GM20431 (cell line): ENCODE measurements at regions not wholly inside any gene's neighbourhood (a gene's known extent, or its start where the extent isn't known, plus 50 kb on each side); places are given as distances from the start of the nearest gene placed in this dataset.

Source experiments
- in situ Hi-C: fragments of 300-500 bp; cut with MseI, MboI; formaldehyde crosslinking; loops from one replicate; pipeline ENCODE4 v1.15.0; 2020; ENCODE audit warnings: low sequenced_read_pairs; ENCODE audit not compliant: unreplicated experiment

DNA sequence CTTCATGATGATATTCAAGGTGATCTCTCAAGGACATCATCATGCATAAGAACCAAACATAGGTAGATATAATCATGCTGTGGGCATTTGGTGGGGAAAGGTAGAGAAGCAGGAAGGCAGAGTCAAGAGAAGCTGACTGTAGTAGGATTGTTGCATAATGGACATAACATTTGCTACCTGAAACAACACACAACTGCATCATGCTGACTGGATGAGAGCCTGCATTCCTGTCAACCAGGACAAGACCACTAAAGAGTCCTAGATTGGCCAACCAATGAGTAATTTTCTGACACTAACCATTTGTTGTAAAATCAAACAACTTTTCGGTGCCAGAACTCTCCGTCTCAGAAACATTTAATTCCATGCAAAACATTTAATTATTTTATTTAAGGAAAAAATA, 377.2 kb downstream of the PLPP3 start:
- in situ Hi-C loops = no loop called here

DNA sequence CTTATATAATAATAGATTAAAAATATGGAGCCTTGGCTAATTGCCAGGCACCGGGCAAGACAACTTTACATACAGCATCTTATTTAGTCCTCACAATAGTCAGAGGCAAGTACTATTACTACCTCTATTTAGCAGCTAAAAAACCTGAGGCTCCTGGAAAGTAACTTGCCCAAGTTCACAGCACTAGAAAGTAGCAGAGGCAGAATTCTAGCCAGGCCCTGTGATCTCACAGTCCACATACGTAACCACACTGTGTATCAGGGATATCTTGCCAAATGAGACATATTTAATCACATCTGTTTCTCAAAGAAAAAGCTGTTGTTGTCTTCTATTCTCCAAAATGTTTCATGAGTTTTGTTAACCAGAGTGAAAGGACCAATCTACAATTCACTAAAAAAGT, 378.5 kb downstream of the PLPP3 start:
- in situ Hi-C loops = no loop called here

DNA sequence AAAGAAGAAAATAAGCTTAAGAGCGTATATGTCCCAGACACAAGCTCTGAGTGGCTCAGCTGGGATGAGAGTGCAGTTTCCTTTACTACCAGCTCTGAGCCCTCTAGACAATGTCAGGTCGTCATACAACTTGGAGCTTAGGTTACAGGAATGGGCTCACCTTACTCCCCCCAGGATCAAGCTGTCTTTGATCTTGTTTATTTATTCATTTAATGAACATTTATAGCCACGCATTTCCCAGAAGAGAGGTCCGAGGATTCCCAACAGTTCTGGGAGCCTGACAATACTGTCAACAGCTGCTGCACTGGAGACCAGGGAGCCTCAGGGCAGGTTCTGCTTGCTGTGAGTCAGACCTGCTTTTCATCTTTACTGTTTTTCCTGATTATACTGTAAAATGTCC, 378.9 kb downstream of the PLPP3 start:
- in situ Hi-C loops = no loop called here

DNA sequence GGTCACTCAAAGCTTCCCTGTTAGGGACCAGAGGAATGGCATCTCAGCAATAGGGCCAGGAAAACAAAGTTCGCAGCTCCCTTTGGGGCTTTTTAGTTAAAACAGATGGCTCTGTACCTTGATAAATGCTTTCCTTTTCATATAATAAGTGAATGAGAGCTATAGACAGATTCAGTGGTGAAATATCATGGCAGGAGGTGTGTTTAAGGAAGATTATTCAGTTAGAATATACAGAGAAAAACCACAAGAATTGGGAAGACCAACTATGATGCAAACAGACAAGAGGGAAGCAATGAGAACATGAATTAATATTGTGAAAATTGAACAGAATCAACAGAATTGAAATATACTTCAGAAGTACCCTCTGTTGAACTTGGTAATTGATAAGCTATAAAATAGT, 379.4 kb downstream of the PLPP3 start:
- in situ Hi-C loops = no loop called here

DNA sequence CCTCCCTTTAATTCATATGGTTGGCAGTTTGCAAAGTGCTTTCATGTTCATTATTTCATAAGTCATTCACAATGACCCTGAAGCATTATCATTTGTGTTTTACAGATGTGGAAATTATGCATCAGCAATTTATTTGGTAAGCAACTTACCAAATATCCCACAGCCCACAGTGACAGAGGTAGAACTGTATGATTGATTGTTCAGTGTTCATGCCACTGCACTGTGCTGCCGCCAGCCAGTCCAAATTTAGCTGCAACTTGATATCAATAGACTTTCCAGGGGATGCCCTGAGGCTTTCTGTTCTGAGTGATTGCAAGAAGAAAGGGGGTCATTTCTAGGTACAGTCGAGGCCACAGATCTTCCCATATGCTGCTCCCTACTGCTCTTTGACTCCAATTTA, 380.3 kb downstream of the PLPP3 start:
- in situ Hi-C loops = no loop called here

DNA sequence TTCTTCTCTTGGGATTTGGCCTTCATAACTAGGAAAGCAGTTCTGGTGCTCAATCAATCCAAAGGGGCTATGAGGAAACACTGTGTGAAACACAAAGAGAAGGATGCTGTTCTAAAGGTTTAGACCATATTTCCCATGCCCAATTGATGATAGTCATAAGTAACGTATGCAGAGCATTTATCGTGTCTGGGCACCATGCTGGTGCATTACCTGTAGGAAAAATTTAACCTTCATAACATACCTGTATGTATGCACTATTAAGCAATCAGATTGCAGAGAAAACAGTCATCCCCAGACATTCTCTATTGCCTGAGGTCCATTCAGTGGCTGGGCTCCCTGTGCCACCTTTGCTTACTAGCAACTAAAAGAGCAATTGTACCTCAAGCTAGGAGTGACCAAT, 381.4 kb downstream of the PLPP3 start:
- in situ Hi-C loops = no loop called here

DNA sequence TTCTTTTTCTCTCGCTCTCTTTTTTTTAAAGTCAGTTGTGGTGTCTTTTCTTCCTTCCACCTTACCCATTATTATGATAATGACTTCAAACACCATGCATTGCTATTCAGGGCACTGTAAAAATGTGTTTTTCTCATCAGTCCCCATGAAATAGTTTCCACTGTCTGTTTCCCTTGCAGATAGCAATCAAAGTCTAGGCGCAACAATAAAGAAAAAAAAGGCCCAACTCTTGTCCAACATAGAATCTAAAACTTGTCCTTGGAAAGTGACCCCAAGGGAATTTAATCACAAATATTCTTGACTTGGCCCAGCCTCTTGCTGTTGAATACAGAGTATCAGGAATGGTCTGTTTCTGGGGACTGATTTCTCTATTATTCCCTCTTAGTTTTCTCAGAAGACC, 382.5 kb downstream of the PLPP3 start:
- in situ Hi-C loops = no loop called here

DNA sequence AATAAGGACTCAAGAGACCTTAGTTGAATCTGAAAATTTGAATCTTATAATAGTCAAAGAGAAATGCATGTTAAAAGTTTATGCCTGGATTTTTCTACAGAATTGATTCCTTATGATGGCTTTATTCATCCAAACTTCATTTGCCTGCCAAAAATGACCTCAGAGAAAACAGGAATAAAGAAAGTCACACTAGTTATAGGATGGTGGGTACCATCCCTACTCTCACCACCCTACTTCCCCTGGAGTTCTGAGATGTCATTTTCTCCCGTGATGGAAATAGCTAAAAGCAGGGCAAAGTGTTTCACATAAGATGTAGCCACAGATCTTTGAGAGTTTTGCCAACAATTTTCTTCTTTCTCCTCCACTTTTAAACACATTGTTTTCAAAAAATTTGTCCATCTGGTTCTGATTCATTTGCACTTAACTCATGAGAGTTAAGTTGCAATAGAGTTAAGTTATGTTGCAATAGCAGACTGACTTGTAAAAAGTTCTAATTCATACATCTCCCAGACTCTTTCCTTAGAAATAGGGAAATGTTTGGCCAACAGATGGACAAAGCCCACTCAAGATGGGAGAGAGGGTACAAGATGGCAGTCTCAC, 384.6 kb downstream of the PLPP3 start:
- in situ Hi-C loops = no loop called here

DNA sequence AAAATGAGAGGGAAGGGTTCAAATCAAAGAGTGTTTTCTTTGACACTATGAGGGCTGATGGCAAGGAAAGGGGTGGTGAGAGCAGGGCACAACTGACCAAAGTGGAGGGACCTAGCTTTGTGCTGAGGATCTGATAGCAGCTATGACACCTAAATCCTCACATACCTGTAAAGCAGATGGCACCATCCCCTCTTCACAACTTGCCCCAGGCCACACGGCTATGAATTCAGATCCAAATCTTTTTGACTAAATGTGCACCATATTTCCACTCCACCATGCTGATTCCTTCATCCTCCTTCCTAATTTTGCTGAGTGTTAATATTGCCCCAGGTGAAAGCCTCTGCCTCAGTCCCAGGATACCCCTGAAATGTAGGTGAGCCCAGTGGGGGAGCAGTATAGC, 385.7 kb downstream of the PLPP3 start:
- in situ Hi-C loops = no loop called here

DNA sequence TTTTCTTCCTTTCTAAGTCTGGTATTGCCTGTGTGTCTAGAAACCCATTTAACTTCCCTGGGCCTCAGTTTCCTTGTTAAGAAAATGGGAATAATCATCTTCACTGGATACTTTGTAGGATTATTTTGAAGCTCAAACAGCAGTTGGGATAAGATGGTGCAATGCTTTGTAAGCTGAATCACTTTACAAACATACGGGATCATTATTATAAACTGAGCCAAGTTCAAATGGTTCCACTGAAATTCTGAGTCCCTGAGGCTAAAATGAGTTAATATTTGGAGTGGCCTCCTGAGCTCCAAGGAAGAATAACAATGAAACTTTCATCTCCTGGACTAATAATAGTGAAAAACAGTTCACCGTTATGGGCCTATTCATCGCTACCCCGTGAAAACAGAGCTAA, 388.0 kb downstream of the PLPP3 start:
- in situ Hi-C loops = no loop called here

DNA sequence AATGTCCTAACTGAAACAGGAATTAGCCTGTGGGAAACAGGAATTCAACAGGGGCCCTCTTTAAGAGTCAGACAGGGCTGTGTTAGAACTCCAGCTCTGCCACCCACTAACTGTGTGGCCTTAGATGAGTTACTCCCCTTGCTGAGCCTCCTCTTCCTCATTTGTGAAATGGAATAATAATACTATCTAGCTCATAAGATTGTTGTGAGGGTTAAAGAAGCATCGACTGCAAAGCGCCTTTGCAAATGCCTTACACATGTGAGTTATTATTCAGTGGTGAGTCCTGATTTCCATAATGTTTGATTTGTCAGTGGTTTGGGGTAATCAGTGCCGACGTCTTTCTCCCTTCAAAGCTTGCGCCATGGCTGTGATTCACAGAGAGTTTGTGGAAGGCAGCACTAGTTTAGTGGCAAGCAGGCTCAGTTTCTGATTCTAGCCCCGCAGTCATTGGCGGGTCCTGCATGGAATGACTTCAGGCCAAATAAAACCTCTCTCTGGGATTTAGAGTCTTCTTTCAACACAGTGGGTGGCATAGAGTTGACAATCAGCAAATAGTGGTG, 388.5 kb downstream of the PLPP3 start:
- in situ Hi-C loops = no loop called here

DNA sequence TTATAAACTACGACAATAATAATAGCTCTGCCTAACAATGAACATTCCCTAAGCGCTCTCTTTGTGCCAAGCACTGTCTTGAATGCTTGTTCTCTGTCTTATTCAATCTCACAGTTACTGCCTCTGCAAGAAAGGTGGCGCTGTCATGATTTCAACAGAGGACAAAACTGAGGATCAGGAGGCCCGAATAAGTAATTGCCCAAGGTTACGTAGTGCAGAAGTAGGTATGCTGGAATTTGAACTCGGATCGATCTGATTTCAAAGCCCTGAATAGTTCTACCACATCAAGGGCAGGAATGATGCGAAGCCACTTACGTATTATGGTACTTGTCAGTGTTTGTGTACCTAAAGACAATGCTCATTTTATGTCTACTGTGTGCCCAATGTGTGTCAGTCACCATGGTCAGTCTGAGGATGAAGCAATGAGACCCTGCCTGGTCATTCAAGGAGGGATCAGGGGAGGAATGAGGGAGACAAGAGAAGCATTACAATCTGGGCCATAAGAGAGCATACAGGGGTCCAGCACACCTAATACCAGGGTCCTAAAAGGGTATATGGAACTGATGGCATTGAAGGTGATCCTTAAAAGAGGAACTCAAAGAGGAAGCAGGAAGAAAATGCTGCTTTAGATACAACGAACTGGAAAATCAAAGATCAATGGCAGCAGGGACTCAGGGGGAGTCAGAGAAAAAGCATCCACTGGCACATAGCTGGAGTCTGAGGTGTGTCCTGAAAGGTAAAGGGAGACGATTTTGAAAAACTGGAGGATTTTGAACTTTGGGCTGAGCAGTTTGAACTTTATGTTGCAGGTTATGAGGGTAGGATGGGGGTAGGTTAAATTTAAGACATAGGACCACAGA, 389.2 kb downstream of the PLPP3 start:
- in situ Hi-C loops = no loop called here

DNA sequence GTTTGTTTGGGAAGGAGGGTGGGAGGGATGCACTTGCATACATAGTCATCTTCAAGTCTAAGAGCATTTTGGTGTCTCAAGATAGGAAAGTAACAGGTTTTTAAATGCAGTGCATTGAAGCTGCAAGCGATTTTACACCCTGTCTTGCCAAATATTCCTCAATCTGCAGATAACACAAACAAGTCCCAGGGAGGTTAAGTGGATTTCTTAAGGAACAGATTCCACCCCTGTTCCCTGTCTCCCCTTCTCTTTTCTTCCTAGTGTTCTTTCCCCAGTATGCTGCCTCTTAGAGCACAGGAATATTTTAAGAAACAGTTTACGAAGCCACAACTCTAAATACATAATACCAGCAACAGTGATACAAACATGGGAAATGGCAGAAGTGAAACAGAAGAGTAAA, 389.9 kb downstream of the PLPP3 start:
- in situ Hi-C loops = no loop called here

DNA sequence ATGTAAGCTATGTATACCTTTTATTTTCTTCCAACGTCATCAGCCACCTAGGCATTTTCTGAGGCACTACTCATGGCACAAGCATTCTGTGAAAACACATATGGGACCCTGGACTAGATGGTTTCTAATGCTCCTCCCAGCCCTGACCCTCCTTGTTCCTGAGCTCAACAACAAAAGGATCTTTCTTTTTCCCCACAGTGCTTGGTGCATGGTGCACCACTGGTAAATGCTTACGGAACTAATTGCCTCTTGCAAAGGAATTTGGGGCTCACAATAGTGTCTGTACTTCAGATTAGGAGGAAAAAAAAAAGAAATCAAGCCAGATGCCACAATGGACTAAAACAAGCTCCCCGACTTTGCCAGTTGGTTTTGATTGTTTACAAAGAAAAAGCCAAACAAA, 390.5 kb downstream of the PLPP3 start:
- in situ Hi-C loops = no loop called here

DNA sequence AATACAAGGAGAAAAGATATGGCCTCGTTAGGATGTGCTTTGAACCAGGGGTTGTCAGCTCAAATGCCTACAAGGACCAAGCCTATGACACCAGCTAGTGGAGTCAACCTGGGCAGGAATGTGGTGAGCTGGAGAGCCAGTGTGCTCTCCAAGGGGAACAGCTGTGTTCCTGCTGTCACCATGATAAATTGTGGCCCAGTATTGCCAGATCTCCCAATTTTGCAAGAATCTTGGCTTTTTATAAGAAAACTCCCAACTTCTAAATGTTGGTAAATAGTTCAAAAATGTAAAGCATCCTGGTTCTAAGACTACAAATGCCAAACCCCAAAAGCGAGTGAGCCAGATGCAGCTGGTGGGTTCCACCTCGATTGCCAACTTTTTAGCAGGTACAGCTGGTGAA, 391.1 kb downstream of the PLPP3 start:
- in situ Hi-C loops = no loop called here

DNA sequence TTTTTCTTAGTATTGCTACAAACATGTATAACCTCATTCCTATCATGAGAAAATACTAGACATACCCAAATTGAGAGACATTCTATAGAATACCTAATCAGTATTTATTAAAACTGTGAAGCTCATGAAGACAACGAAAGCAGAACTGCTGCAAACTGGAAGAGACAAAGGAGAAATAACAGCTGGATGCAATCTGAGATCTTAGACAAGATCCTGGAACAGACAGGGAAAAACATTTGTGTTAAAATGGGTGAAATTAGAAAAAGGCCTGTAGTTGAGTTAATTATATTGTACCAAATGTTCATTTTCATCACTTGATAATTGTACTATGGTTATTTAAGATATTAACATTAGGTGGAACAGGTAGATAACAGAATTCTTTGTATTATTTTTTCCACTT, 392.0 kb downstream of the PLPP3 start:
- in situ Hi-C loops = no loop called here

DNA sequence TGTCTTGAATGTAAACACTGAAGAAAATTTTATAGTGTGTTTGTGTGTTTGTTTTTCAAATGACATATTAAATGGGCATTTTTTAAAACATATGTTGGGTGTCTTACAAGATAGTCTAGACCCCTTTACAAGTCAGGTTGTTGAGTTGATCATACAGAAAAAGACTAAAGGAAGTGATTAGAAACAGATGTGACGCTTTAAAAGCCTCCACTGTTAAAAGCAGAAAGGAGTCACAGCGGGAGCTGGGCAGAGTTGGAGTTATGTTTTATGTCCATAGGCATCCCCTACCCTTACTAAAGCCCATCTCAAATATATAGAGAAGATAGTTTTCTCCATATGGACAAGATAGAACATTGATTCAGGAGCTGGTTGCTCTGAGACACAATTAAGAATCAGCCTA, 393.9 kb downstream of the PLPP3 start:
- in situ Hi-C loops = no loop called here

DNA sequence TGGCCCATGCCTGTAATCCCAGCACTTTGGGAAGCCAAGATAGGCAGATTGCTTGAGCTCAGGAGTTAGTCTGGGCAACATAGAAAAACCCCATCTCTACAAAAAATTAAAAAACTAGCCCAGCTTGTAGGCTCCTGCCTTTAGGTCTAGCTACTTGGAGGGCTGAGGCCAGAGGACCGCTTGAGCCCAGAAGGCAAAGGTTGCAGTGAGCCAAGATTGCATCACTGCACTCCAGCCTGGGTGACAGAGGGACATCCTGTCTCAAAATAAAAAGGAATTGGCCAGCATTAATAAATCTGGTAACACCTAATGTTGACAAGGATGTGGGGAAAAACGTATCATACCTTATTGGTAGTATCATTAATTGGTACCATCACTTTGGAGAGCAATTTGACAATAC, 396.2 kb downstream of the PLPP3 start:
- in situ Hi-C loops = no loop called here

DNA sequence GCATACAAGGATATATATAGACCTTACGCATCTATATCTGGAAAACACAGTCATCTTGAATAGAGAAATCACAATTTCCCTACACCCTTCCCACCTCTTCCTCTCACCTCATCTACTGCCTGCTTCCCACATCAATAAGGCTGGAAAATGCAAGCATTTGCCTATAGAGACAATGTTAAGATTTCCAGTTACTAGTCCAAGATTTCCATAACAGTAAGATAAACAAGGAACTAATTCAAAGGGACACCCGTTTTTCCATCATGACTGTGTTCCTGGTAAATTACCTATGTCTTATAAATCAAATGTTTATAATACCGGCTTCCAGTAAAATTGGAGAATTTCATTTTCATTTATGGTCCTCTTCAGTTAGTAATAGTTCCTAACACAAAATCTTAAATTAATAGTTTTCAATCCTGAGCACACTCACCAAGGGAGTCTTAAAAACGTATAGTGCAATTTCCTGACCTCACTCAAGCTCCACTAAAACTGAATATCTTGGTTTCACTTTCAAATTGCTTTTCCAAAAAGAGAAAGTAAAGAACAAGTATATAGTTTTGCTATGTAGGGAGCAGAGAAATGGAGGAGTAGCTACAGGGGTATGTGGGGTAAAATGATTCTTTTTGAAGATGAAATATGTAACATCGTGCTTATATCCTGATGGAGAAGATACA, 398.7 kb downstream of the PLPP3 start:
- in situ Hi-C loops = no loop called here

DNA sequence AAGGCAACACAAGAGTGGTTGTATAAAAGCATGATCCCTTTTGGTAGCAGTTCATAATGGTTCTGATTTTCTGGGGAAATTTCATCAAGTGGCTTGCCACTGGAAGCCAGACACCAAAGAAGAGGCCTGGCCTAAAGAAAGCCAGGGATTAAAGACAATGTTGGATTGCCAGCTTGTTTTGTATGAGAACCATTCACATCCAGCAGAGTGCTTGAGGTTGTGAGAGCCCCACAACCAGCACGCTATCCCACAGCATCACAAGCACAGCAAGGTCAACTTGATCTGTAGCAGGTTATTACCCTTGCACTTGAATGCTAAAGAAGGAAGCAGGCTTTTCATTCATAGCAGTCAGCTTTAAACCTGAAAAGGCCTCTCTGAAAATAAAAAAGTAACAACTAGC, 399.8 kb downstream of the PLPP3 start:
- in situ Hi-C loops = no loop called here

DNA sequence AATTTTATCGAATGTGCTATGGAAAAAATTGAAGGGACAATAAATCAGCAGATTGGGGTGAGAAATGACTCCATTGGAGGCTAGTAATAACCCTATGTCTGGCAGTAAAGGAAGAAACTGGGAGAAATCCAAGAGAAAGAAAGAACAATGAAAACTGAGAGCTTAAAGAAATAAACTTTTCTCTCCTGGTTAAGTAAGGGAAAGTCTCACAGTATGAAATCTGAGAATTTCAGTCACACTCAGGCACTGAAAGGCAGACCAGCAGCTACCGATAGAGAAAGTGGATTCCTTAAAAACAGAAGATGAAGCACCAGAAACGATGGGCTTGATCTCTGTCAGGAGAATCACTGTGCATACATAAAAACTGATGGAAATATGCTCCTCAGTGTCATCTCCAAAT, 404.2 kb downstream of the PLPP3 start:
- in situ Hi-C loops = no loop called here
